Erythroblast (primary cell): ENCODE measurements at regions not wholly inside any gene's neighbourhood (a gene's known extent, or its start where the extent isn't known, plus 50 kb on each side); places are given as distances from the start of the nearest gene placed in this dataset.

Source experiments
- DNase-seq, 2 experiments: peaks; one replicate each; lab custom pipeline; 2025; lab: John Stamatoyannopoulos, UW
- GATA1 ChIP-seq: IDR thresholded peaks from 2 replicates; pipeline ENCODE4 v1.6.1; 2011; ENCODE audit warnings: low read depth, mild to moderate bottlenecking, control low read depth, low read length, moderate library complexity
- POLR2A ChIP-seq: IDR thresholded peaks from 2 replicates; pipeline ENCODE4 v1.6.1; 2011; ENCODE audit warnings: mild to moderate bottlenecking, low read length

- TF ChIP-seq GATA1: no peak
- no peak for TF ChIP-seq POLR2A
- peak; percentile 2 to 12 for DNase-seq
Measured at GRCh38 chr10:55500931-55501559, 700.0 kb upstream of the PCDH15 start.

GRCh38 chr10:55497893-55498499 is 697.0 kb upstream of the PCDH15 start:
- DNase-seq: no peak
- TF ChIP-seq GATA1 (no peak), POLR2A (no peak)

- DNase-seq: no peak
- TF ChIP-seq POLR2A (no peak), GATA1 (no peak)
Measured at GRCh38 chr10:55495555-55495954, 694.5 kb upstream of the PCDH15 start.

- no peak for DNase-seq
Measured at GRCh38 chr10:55491712-55492111, 690.7 kb upstream of the PCDH15 start.

GRCh38 chr10:55485827-55486226 is 684.8 kb upstream of the PCDH15 start:
- TF ChIP-seq GATA1 (no peak), POLR2A (no peak)

More at GRCh38 chr10:55491712-55492111, 690.7 kb upstream of the PCDH15 start:
- TF ChIP-seq POLR2A (no peak), GATA1 (no peak)

GRCh38 chr10:55476129-55476528 is 675.1 kb upstream of the PCDH15 start:
- no peak for DNase-seq
- no peak for TF ChIP-seq GATA1
- no peak for TF ChIP-seq POLR2A

More at GRCh38 chr10:55485827-55486226, 684.8 kb upstream of the PCDH15 start:
- no peak for DNase-seq

- no peak for TF ChIP-seq GATA1
- DNase-seq: peak in 1 of 2 experiments; percentile 0
Measured at GRCh38 chr10:55474258-55474657, 673.2 kb upstream of the PCDH15 start.

GRCh38 chr10:55470840-55471239 is 669.8 kb upstream of the PCDH15 start:
- no peak for TF ChIP-seq POLR2A
- TF ChIP-seq GATA1: no peak
- no peak for DNase-seq

GRCh38 chr10:55466806-55467504 is 665.9 kb upstream of the PCDH15 start:
- DNase-seq: no peak
- TF ChIP-seq GATA1: no peak
- TF ChIP-seq POLR2A: no peak

GRCh38 chr10:55464083-55464482 is 663.1 kb upstream of the PCDH15 start:
- no peak for DNase-seq
- no peak for TF ChIP-seq POLR2A
- no peak for TF ChIP-seq GATA1

- TF ChIP-seq GATA1 (no peak), POLR2A (no peak)
- no peak for DNase-seq
Measured at GRCh38 chr10:55460008-55460407, 659.0 kb upstream of the PCDH15 start.

- no peak for TF ChIP-seq POLR2A
- no peak for TF ChIP-seq GATA1
- DNase-seq: no peak
Measured at GRCh38 chr10:55449981-55450380, 649.0 kb upstream of the PCDH15 start.

GRCh38 chr10:55446441-55447002 is 645.5 kb upstream of the PCDH15 start:
- TF ChIP-seq POLR2A (no peak), GATA1 (no peak)
- DNase-seq: no peak

GRCh38 chr10:55441777-55442176 is 640.7 kb upstream of the PCDH15 start:
- TF ChIP-seq POLR2A: no peak
- no peak for TF ChIP-seq GATA1
- no peak for DNase-seq
